ENCODE measurements at regions not wholly inside any gene's neighbourhood (a gene's known extent, or its start where the extent isn't known, plus 50 kb on each side); places are given as distances from the start of the nearest gene placed in this dataset.

- H2AFZ ChIP-seq (ENCODE audit: control insufficient read depth, low read length) = no peak overlapping the region
- FAIRE-seq = no peak
- dilution Hi-C loops (cut with MboI; ENCODE audit: extremely low pct_ligation_motif_present, low sequenced_read_pairs) = no loop called here
Observed at GRCh38 chr7:85833066-85833465, 646.2 kb upstream of the SEMA3D start.

DNA sequence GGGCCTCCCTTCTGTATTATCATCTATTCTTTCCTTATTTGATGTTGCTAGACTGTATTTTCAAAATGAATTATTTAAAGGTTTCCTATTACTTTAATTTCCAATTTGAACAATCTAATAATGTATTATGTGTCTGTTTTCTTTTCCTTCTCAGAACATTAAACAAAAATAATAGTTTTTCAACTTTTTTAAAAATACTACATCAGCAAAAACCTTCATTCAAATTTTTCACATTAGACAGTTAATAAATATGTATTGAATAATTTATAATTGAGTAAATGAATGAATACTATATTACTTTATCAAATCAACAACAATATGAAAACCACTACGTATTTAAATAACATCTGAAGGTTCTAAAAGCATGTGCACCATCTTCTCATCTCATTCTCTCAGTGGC is 644.1 kb upstream of the SEMA3D start:
- H3K9me3 ChIP-seq (ENCODE audit: control insufficient read depth, low read depth, low read length) = no peaks in the 10 kb centered on the region
- H3K79me2 ChIP-seq (ENCODE audit: control insufficient read depth, insufficient read depth, low read length) = no peaks in the 10 kb centered on the region
- H3K9ac ChIP-seq (ENCODE audit: control insufficient read depth, extremely low read depth, insufficient read depth, low read length) = no peak overlapping the region
- no peaks in the 10 kb centered on the region for H4K20me1 ChIP-seq (ENCODE audit: control insufficient read depth, extremely low read depth, insufficient read depth, low read length)
- H3K9me1 ChIP-seq (ENCODE audit: control insufficient read depth, extremely low read depth, insufficient read depth, low read length) = no peaks in the 10 kb centered on the region
- no peak for FAIRE-seq
- dilution Hi-C loops (cut with MboI; ENCODE audit: extremely low pct_ligation_motif_present, low sequenced_read_pairs) = no loop called here
- DNase-seq (ENCODE audit: low read depth, low spot score) = no peak
- H3K4me3 ChIP-seq (ENCODE audit: control insufficient read depth in 2 of 3, extremely low read depth in 1 of 3, insufficient read depth in 2 of 3, low read depth in 1 of 3, low read length in 3 of 3) = no peak overlapping the region
- no peak overlapping the region for H3K4me2 ChIP-seq (ENCODE audit: control insufficient read depth, extremely low read depth, insufficient read depth, low read depth, low read length)
- H3K27ac ChIP-seq (ENCODE audit: control insufficient read depth, insufficient read depth, low read length) = no peak overlapping the region
- no peaks in the 10 kb centered on the region for H3K27me3 ChIP-seq (ENCODE audit: control insufficient read depth, extremely low read depth, insufficient read depth, low read length)
- no peaks in the 10 kb centered on the region for H3K4me1 ChIP-seq (ENCODE audit: control insufficient read depth, extremely low read depth, insufficient read depth, low read length)
- no peak overlapping the region for H2AFZ ChIP-seq (ENCODE audit: control insufficient read depth, low read length)
- no peak for TF ChIP-seq EZH2 (IDR thresholded peaks at IDR 0.05; ENCODE audit: low read length)
- H3K36me3 ChIP-seq (ENCODE audit: control insufficient read depth in 2 of 2, extremely low read depth in 1 of 2, insufficient read depth in 2 of 2, low read length in 2 of 2) = no peaks in the 10 kb centered on the region

More at GRCh38 chr7:85833066-85833465, 646.2 kb upstream of the SEMA3D start:
- no peaks in the 10 kb centered on the region for H3K36me3 ChIP-seq (ENCODE audit: control insufficient read depth in 2 of 2, extremely low read depth in 1 of 2, insufficient read depth in 2 of 2, low read length in 2 of 2)
- no peaks in the 10 kb centered on the region for H3K9me3 ChIP-seq (ENCODE audit: control insufficient read depth, low read depth, low read length)
- no peaks in the 10 kb centered on the region for H4K20me1 ChIP-seq (ENCODE audit: control insufficient read depth, extremely low read depth, insufficient read depth, low read length)
- no peaks in the 10 kb centered on the region for H3K79me2 ChIP-seq (ENCODE audit: control insufficient read depth, insufficient read depth, low read length)
- no peaks in the 10 kb centered on the region for H3K27me3 ChIP-seq (ENCODE audit: control insufficient read depth, extremely low read depth, insufficient read depth, low read length)
- H3K27ac ChIP-seq (ENCODE audit: control insufficient read depth, insufficient read depth, low read length) = no peak overlapping the region
- no peak for DNase-seq (ENCODE audit: low read depth, low spot score)
- H3K4me1 ChIP-seq (ENCODE audit: control insufficient read depth, extremely low read depth, insufficient read depth, low read length) = no peaks in the 10 kb centered on the region
- no peaks in the 10 kb centered on the region for H3K9me1 ChIP-seq (ENCODE audit: control insufficient read depth, extremely low read depth, insufficient read depth, low read length)
- H3K4me2 ChIP-seq (ENCODE audit: control insufficient read depth, extremely low read depth, insufficient read depth, low read depth, low read length) = no peak overlapping the region
- H3K4me3 ChIP-seq (ENCODE audit: control insufficient read depth in 2 of 3, extremely low read depth in 1 of 3, insufficient read depth in 2 of 3, low read depth in 1 of 3, low read length in 3 of 3) = no peak overlapping the region
- no peak overlapping the region for H3K9ac ChIP-seq (ENCODE audit: control insufficient read depth, extremely low read depth, insufficient read depth, low read length)
- TF ChIP-seq CTCF (optimal IDR thresholded peaks at IDR 0.05 in 1 of 3, IDR thresholded peaks at IDR 0.05 in 1 of 3, conservative IDR thresholded peaks at IDR 0.05 in 1 of 3; ENCODE audit: extremely low read depth in 1 of 3, insufficient read depth in 2 of 3, low read length in 3 of 3) (no peak), EZH2 (IDR thresholded peaks at IDR 0.05; ENCODE audit: low read length) (no peak)

DNA sequence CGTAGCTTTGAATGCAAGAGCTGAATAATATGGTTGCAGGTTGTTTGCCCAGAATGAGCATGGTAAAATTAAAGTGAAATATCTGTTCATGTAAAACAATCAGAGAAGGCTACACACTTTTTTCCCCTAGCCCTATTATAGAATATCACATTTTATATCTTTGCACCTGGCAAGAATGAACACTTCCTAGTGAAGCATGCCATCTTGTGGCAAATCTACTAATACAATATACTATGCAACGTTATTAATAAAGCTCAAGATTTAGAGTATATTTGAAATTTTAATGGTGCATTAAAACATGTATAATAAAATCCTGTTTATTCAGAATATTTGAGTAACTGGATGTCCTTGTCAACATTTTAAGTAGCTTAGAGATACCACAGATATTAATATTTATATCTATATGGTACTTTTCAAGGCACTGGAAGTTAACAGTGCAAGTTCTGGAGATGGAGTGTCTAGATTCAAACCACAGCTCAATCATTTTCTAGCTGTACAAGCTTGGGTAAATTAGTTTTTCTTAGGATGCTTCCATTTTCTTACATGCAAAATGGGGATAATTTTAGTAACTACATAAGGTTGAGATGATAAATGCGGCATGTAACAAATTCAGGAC is 643.1 kb upstream of the SEMA3D start:
- Histone ChIP-seq H3K4me2 (ENCODE audit: control insufficient read depth, extremely low read depth, insufficient read depth, low read depth, low read length) (no peak overlapping the region), H2AFZ (ENCODE audit: control insufficient read depth, low read length) (no peak overlapping the region), H3K79me2 (ENCODE audit: control insufficient read depth, insufficient read depth, low read length) (no peaks in the 10 kb centered on the region), H3K9me3 (ENCODE audit: control insufficient read depth, low read depth, low read length) (no peaks in the 10 kb centered on the region), H3K9ac (ENCODE audit: control insufficient read depth, extremely low read depth, insufficient read depth, low read length) (no peak overlapping the region), H3K9me1 (ENCODE audit: control insufficient read depth, extremely low read depth, insufficient read depth, low read length) (no peaks in the 10 kb centered on the region), H3K36me3 (ENCODE audit: control insufficient read depth in 2 of 2, extremely low read depth in 1 of 2, insufficient read depth in 2 of 2, low read length in 2 of 2) (no peaks in the 10 kb centered on the region), H3K27me3 (ENCODE audit: control insufficient read depth, extremely low read depth, insufficient read depth, low read length) (no peaks in the 10 kb centered on the region), H3K4me1 (ENCODE audit: control insufficient read depth, extremely low read depth, insufficient read depth, low read length) (no peaks in the 10 kb centered on the region), H4K20me1 (ENCODE audit: control insufficient read depth, extremely low read depth, insufficient read depth, low read length) (no peaks in the 10 kb centered on the region), H3K4me3 (ENCODE audit: control insufficient read depth in 2 of 3, extremely low read depth in 1 of 3, insufficient read depth in 2 of 3, low read depth in 1 of 3, low read length in 3 of 3) (no peak overlapping the region), H3K27ac (ENCODE audit: control insufficient read depth, insufficient read depth, low read length) (no peak overlapping the region)
- no peak for DNase-seq (ENCODE audit: low read depth, low spot score)
- TF ChIP-seq EZH2 (IDR thresholded peaks at IDR 0.05; ENCODE audit: low read length) = no peak
- TF ChIP-seq CTCF (optimal IDR thresholded peaks at IDR 0.05 in 1 of 3, IDR thresholded peaks at IDR 0.05 in 1 of 3, conservative IDR thresholded peaks at IDR 0.05 in 1 of 3; ENCODE audit: extremely low read depth in 1 of 3, insufficient read depth in 2 of 3, low read length in 3 of 3) = peak in 1 of 3 experiments; percentile 27
- FAIRE-seq = no peak
- dilution Hi-C loops (cut with MboI; ENCODE audit: extremely low pct_ligation_motif_present, low sequenced_read_pairs) = no loop called here

Measured in keratinocyte (primary cell).